ENCODE measurements at regions not wholly inside any gene's neighbourhood (a gene's known extent, or its start where the extent isn't known, plus 50 kb on each side); places are given as distances from the start of the nearest gene placed in this dataset.

DNA sequence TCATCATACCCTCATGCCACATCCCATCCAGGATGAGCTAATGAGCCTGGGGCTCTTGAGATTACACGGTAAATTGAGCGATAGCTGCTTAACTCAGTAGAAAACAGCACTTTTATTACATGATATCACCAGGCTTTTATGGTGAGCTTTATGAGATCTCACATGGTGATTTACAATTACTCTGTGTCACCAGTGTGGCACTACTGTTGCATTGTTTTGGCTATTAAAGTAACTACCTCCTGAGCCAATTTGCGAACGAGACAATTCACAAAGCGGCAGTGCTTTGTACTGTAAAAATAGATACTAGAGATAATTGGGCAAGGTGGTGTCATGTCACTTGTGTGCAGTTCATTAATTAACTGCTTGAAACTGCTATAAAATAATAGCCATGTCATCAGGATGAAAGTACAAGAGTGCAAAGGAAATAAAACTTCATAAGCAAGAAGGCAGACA is 767.7 kb upstream of the ADGRL2 start:
- Mint-ChIP-seq H3K27me3 (ENCODE audit: insufficient read depth, unreplicated experiment) (no peaks in the 10 kb centered on the region), H3K4me1 (ENCODE audit: low read depth, unreplicated experiment) (no peaks in the 10 kb centered on the region), H3K36me3 (ENCODE audit: insufficient read depth, unreplicated experiment) (no peaks in the 10 kb centered on the region), H3K4me3 (ENCODE audit: unreplicated experiment) (no peak overlapping the region), H3K27ac (ENCODE audit: unreplicated experiment) (no peak overlapping the region), H3K9me3 (ENCODE audit: unreplicated experiment) (peaks cover 9% of the 10 kb centered on the region)
- intact Hi-C loops (cut with micrococcal nuclease; ENCODE audit: unreplicated experiment), result no loop called here
- BruUV-seq (replicated peaks), result no TSS peak
- POLR2A ChIA-PET, result no interaction called here
- DNase-seq, result no peak
- H3K4me3 ChIP-seq (ENCODE audit: low read depth, low read length), result no peak overlapping the region
- CTCF ChIA-PET, result no interaction called here
- H3K4me1 ChIP-seq, result no peaks in the 10 kb centered on the region; the same call in 1 of the 2 replicates
- no peaks in the 10 kb centered on the region for H3K36me3 ChIP-seq (ENCODE audit: control insufficient read depth, insufficient read depth, low read length)
- no peaks in the 10 kb centered on the region for H3K9me3 ChIP-seq
- TF ChIP-seq, protein P1, sequence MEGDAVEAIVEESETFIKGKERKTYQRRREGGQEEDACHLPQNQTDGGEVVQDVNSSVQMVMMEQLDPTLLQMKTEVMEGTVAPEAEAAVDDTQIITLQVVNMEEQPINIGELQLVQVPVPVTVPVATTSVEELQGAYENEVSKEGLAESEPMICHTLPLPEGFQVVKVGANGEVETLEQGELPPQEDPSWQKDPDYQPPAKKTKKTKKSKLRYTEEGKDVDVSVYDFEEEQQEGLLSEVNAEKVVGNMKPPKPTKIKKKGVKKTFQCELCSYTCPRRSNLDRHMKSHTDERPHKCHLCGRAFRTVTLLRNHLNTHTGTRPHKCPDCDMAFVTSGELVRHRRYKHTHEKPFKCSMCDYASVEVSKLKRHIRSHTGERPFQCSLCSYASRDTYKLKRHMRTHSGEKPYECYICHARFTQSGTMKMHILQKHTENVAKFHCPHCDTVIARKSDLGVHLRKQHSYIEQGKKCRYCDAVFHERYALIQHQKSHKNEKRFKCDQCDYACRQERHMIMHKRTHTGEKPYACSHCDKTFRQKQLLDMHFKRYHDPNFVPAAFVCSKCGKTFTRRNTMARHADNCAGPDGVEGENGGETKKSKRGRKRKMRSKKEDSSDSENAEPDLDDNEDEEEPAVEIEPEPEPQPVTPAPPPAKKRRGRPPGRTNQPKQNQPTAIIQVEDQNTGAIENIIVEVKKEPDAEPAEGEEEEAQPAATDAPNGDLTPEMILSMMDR (IDR thresholded peaks at IDR 0.05; ENCODE audit: insufficient read depth in 1 of 2, low read depth in 1 of 2, low read length in 1 of 2, severe bottlenecking in 1 of 2, unreplicated experiment in 1 of 2), result no peak
- H3K27me3 ChIP-seq (replicated peaks; ENCODE audit: control insufficient read depth, insufficient read depth, low read length), result no peaks in the 10 kb centered on the region

DNA sequence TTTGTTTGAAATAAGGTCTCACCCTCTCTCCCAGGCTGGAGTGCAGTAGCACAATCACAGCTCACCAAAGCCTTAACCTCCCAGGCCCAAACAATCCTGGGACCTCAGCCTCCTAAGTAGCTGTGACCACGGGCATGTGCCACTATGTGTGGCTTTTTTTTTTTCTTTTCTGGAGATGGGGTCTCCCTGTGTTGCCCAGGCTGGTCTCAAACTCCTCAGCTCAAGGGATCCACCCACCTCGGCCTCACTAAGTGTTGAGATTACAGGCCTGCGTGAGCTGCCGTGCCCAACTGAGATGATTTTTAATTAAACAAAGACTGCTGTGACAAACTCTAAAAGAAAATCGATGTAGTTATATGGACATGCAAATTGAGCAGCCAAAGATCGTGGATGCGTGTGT is 768.4 kb upstream of the ADGRL2 start:
- no peaks in the 10 kb centered on the region for H3K4me1 Mint-ChIP-seq (ENCODE audit: low read depth, unreplicated experiment)
- Histone ChIP-seq H3K4me1 (no peaks in the 10 kb centered on the region; the same call in 1 of the 2 replicates), H3K27me3 (replicated peaks; ENCODE audit: control insufficient read depth, insufficient read depth, low read length) (no peaks in the 10 kb centered on the region), H3K4me3 (ENCODE audit: low read depth, low read length) (no peak overlapping the region), H3K36me3 (ENCODE audit: control insufficient read depth, insufficient read depth, low read length) (no peaks in the 10 kb centered on the region), H3K9me3 (no peaks in the 10 kb centered on the region)
- ChIA-PET CTCF (no interaction called here), POLR2A (no interaction called here)
- H3K27ac Mint-ChIP-seq (ENCODE audit: unreplicated experiment), result no peak overlapping the region
- H3K4me3 Mint-ChIP-seq (ENCODE audit: unreplicated experiment), result no peak overlapping the region
- TF ChIP-seq, protein P1 (IDR thresholded peaks at IDR 0.05; ENCODE audit: insufficient read depth in 1 of 2, low read depth in 1 of 2, low read length in 1 of 2, severe bottlenecking in 1 of 2, unreplicated experiment in 1 of 2), result no peak
- H3K9me3 Mint-ChIP-seq (ENCODE audit: unreplicated experiment), result peaks cover 9% of the 10 kb centered on the region
- DNase-seq, result no peak
- H3K36me3 Mint-ChIP-seq (ENCODE audit: insufficient read depth, unreplicated experiment), result no peaks in the 10 kb centered on the region
- intact Hi-C loops (cut with micrococcal nuclease; ENCODE audit: unreplicated experiment), result no loop called here
- BruUV-seq (replicated peaks), result no TSS peak
- no peaks in the 10 kb centered on the region for H3K27me3 Mint-ChIP-seq (ENCODE audit: insufficient read depth, unreplicated experiment)

DNA sequence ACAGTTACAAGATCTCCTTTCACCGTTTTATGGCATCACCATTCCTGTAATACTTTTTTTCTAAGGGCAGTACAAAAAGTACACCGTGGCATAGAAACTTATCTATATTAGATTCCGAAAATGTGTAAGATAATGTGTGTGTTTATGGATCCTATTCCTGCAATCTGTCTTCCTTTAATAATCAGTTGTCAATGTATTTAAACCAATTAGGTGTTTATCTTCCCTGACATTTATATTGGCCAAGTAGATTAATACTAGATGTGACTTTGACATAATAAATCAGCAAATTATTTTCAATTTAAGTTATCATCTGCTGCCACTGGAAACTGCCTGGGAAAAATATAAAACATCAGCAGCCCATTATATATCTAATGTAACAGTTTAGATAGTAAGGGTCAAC is 770.3 kb upstream of the ADGRL2 start:
- H3K36me3 Mint-ChIP-seq (ENCODE audit: insufficient read depth, unreplicated experiment), result no peaks in the 10 kb centered on the region
- no peak overlapping the region for H3K4me3 Mint-ChIP-seq (ENCODE audit: unreplicated experiment)
- no peaks in the 10 kb centered on the region for H3K9me3 ChIP-seq
- H3K27me3 Mint-ChIP-seq (ENCODE audit: insufficient read depth, unreplicated experiment), result no peaks in the 10 kb centered on the region
- peaks cover 9% of the 10 kb centered on the region for H3K9me3 Mint-ChIP-seq (ENCODE audit: unreplicated experiment)
- POLR2A ChIA-PET, result no interaction called here
- H3K36me3 ChIP-seq (ENCODE audit: control insufficient read depth, insufficient read depth, low read length), result no peaks in the 10 kb centered on the region
- H3K4me3 ChIP-seq (ENCODE audit: low read depth, low read length), result no peak overlapping the region
- TF ChIP-seq, protein P1 (IDR thresholded peaks at IDR 0.05; ENCODE audit: insufficient read depth in 1 of 2, low read depth in 1 of 2, low read length in 1 of 2, severe bottlenecking in 1 of 2, unreplicated experiment in 1 of 2), result no peak
- no peaks in the 10 kb centered on the region for H3K27me3 ChIP-seq (replicated peaks; ENCODE audit: control insufficient read depth, insufficient read depth, low read length)
- H3K4me1 ChIP-seq, result no peaks in the 10 kb centered on the region; the same call in 1 of the 2 replicates
- no peak overlapping the region for H3K27ac Mint-ChIP-seq (ENCODE audit: unreplicated experiment)
- intact Hi-C loops (cut with micrococcal nuclease; ENCODE audit: unreplicated experiment), result no loop called here
- CTCF ChIA-PET, result no interaction called here
- H3K4me1 Mint-ChIP-seq (ENCODE audit: low read depth, unreplicated experiment), result no peaks in the 10 kb centered on the region
- DNase-seq, result no peak
- no TSS peak for BruUV-seq (replicated peaks)

Measured in Caco-2 (cell line).